ENCODE measurements at regions not wholly inside any gene's neighbourhood (a gene's known extent, or its start where the extent isn't known, plus 50 kb on each side); places are given as distances from the start of the nearest gene placed in this dataset.

GRCh38 chr15:95880031-95880570 is 450.4 kb upstream of the NR2F2 start (continued):
- TF ChIP-seq GTF2F1 (IDR thresholded peaks at IDR 0.05; ENCODE audit: borderline replicate concordance, low read depth, low read length) (no peak), ATF3 (IDR thresholded peaks at IDR 0.05; ENCODE audit: insufficient read depth, low read depth, low read length) (no peak)

Measured in H1 (cell line).